ENCODE measurements at regions not wholly inside any gene's neighbourhood (a gene's known extent, or its start where the extent isn't known, plus 50 kb on each side); places are given as distances from the start of the nearest gene placed in this dataset.

GRCh38 chr10:94198324-94198723 lies 164.4 kb downstream of the NOC3L start:
- no peaks in the 10 kb centered on the region for H3F3A ChIP-seq (replicated peaks; ENCODE audit: low read depth)
- no peaks in the 10 kb centered on the region for H3K79me2 ChIP-seq (replicated peaks; ENCODE audit: insufficient read depth)
- no peak overlapping the region for H3K27ac Mint-ChIP-seq
- H3K4me3 ChIP-seq = no peak overlapping the region
- DNase-seq (ENCODE audit: low spot score) (no peak), ATAC-seq (no peak)
- no peak overlapping the region for H3K4me2 ChIP-seq
- no peak overlapping the region for H3K4me3 Mint-ChIP-seq
- no peaks in the 10 kb centered on the region for H4K20me1 ChIP-seq (replicated peaks; ENCODE audit: insufficient read depth)
- H3K4me1 ChIP-seq (ENCODE audit: insufficient read depth) = peaks cover 7% of the 10 kb centered on the region
- no peaks in the 10 kb centered on the region; the same call in 1 of the 2 replicates for H3K9me2 ChIP-seq (ENCODE audit: insufficient read depth)
- no peak overlapping the region for H3K27ac ChIP-seq (ENCODE audit: low read depth)
- H3K27me3 Mint-ChIP-seq (ENCODE audit: insufficient read depth, low read depth, poor library complexity) = no peaks in the 10 kb centered on the region
- no peaks in the 10 kb centered on the region for H3K36me3 ChIP-seq (ENCODE audit: insufficient read depth)
- H3K9me3 Mint-ChIP-seq = no peaks in the 10 kb centered on the region
- H3K4me1 Mint-ChIP-seq = peaks cover 6% of the 10 kb centered on the region; the same call in 2 of the 3 replicates
- no peak for TF ChIP-seq NANOG (IDR thresholded peaks at IDR 0.05; ENCODE audit: borderline replicate concordance)
- no peak for TF ChIP-seq JUNB (IDR thresholded peaks at IDR 0.05; ENCODE audit: unreplicated experiment)
- no peak for TF ChIP-seq EZH2phosphoT487 (IDR thresholded peaks at IDR 0.05; ENCODE audit: unreplicated experiment)
- TF ChIP-seq CTCF (conservative IDR thresholded peaks at IDR 0.05; ENCODE audit: low read depth in 2 of 2) = no peak
- TF ChIP-seq REST (IDR thresholded peaks at IDR 0.05; ENCODE audit: unreplicated experiment) = no peak
- no peak for TF ChIP-seq ZNF114 (CRISPR knock-in tag; IDR thresholded peaks at IDR 0.05)
- TF ChIP-seq STAT1 (IDR thresholded peaks at IDR 0.05; ENCODE audit: unreplicated experiment) = no peak
- TF ChIP-seq CREB1 (CRISPR knock-in tag; IDR thresholded peaks at IDR 0.05; ENCODE audit: low read depth) = no peak
- no peak for TF ChIP-seq ZNF462 (CRISPR knock-in tag; IDR thresholded peaks at IDR 0.05)
- H2AFZ ChIP-seq = no peak overlapping the region
- no peaks in the 10 kb centered on the region for H3K36me3 Mint-ChIP-seq (ENCODE audit: low read depth)
- no peaks in the 10 kb centered on the region; the same call in 1 of the 2 replicates for H3K27me3 ChIP-seq (ENCODE audit: insufficient read depth)

Measured in GM23338 (cell line).